Neutrophil (primary cell): ENCODE measurements at regions not wholly inside any gene's neighbourhood (a gene's known extent, or its start where the extent isn't known, plus 50 kb on each side); places are given as distances from the start of the nearest gene placed in this dataset.

ENCODE experiments used
- H3K27ac ChIP-seq: fragments of 200-600 bp; sonication (generic); 2 replicates; pipeline ENCODE4 v1.5.1; 2016; ENCODE audit warnings: mild to moderate bottlenecking, moderate library complexity
- H3K27me3 ChIP-seq: fragments of 200-600 bp; sonication (generic); 2 replicates; pipeline ENCODE4 v1.6.0; 2016; ENCODE audit warnings: mild to moderate bottlenecking
- H3K36me3 ChIP-seq: fragments of 200-600 bp; sonication (generic); 2 replicates; pipeline ENCODE4 v1.5.1; 2017
- H3K4me1 ChIP-seq, 2 experiments: fragments of 200-600 bp in 1 of 2; sonication (generic) in 1 of 2; 1 replicate in 1 of 2; 2 replicates in 1 of 2; pipeline versions ENCODE4 v1.5.1 to v1.6.1; 2013 to 2016; ENCODE audit warnings: low read depth in 1 of 2, low read length in 1 of 2, mild to moderate bottlenecking in 1 of 2, moderate library complexity in 1 of 2; ENCODE audit not compliant: control insufficient read depth in 1 of 2, insufficient read depth in 1 of 2
- H3K4me3 ChIP-seq, 2 experiments: fragments of 200-600 bp in 1 of 2; sonication (generic) in 1 of 2; 1 replicate in 1 of 2; 2 replicates in 1 of 2; pipeline ENCODE4 v1.5.1; 2013 to 2016; ENCODE audit warnings: low read depth in 1 of 2, low read length in 1 of 2, mild to moderate bottlenecking in 1 of 2, moderate library complexity in 1 of 2
- H3K9me3 ChIP-seq: fragments of 200-600 bp; sonication (generic); 2 replicates; pipeline ENCODE4 v1.5.1; 2016
- TF ChIP-seq, protein P1 (sequence below): fragments of 200-600 bp; sonication (generic); IDR thresholded peaks from 2 replicates; pipeline ENCODE4 v1.5.1; 2016; ENCODE audit warnings: antibody characterized with exemption

DNA sequence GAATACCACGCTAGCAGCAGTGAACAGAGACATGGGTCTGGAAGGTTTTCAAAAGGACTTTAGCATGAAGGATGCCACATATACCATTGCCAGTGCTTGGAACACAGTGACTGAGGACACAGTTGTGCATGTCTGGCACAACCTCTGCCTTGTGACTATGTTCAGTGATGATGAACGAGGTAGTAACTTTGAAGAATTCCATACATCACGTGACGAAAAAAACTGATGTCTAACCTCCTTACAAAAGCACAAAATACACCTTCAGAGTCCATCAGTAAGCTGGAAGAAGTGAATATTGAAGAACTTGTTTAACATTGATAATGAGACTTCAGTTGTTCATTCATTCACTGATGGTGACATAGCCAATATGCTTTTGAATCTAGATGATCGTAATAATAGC, 594.8 kb upstream of the GRM7 start:
- Histone ChIP-seq H3K9me3 (no peaks in the 10 kb centered on the region), H3K4me3 (no peak overlapping the region), H3K4me1 (no peaks in the 10 kb centered on the region), H3K36me3 (no peaks in the 10 kb centered on the region), H3K27ac (no peak overlapping the region), H3K27me3 (no peaks in the 10 kb centered on the region)
- TF ChIP-seq, protein P1, sequence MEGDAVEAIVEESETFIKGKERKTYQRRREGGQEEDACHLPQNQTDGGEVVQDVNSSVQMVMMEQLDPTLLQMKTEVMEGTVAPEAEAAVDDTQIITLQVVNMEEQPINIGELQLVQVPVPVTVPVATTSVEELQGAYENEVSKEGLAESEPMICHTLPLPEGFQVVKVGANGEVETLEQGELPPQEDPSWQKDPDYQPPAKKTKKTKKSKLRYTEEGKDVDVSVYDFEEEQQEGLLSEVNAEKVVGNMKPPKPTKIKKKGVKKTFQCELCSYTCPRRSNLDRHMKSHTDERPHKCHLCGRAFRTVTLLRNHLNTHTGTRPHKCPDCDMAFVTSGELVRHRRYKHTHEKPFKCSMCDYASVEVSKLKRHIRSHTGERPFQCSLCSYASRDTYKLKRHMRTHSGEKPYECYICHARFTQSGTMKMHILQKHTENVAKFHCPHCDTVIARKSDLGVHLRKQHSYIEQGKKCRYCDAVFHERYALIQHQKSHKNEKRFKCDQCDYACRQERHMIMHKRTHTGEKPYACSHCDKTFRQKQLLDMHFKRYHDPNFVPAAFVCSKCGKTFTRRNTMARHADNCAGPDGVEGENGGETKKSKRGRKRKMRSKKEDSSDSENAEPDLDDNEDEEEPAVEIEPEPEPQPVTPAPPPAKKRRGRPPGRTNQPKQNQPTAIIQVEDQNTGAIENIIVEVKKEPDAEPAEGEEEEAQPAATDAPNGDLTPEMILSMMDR, result no peak

DNA sequence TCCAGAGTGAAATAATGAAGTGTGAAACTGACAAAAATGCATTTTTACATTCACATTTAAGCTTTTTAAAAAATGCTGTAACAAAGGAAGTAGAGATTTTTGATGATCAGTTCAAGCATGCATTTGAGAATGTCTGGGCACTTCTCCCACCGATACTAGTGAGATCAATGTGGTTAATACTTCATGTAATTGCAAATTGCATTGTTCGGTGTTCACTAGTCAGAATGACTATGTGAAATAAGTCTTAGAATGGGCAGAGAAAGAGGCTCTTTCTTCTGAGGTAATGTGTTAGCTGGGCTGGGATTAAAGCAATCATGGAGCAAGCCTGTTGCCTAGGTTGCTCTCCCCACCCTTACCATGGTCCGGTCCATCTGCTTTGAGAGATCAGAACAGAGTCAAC, 587.0 kb upstream of the GRM7 start:
- TF ChIP-seq, protein P1, result no peak
- no peak overlapping the region for H3K4me3 ChIP-seq
- no peaks in the 10 kb centered on the region for H3K27me3 ChIP-seq
- H3K9me3 ChIP-seq, result no peaks in the 10 kb centered on the region
- H3K36me3 ChIP-seq, result no peaks in the 10 kb centered on the region
- no peak overlapping the region for H3K27ac ChIP-seq
- H3K4me1 ChIP-seq, result no peaks in the 10 kb centered on the region

DNA sequence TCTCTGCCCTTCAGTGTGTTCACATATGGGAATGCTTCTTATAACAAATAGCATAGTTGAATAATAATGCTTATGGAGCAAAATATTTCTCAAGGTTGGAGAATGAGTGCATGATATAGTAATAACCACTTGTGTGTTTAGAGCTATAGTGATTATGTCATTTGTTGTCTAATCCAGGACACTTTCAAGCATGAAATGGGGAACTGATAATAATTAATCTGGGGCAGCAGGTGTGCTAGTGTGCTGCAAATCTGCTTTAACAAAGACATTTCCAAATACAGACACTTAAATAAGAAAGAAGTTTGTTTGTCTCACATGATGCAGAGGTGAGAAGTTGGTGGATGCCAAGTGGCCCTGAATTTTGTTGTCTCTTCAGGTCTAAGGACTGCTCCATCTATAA, 579.3 kb upstream of the GRM7 start:
- H3K27ac ChIP-seq, result no peak overlapping the region
- H3K4me3 ChIP-seq, result no peak overlapping the region
- H3K9me3 ChIP-seq, result no peaks in the 10 kb centered on the region
- no peaks in the 10 kb centered on the region for H3K4me1 ChIP-seq
- H3K27me3 ChIP-seq, result no peaks in the 10 kb centered on the region
- TF ChIP-seq, protein P1, result no peak
- no peaks in the 10 kb centered on the region for H3K36me3 ChIP-seq

DNA sequence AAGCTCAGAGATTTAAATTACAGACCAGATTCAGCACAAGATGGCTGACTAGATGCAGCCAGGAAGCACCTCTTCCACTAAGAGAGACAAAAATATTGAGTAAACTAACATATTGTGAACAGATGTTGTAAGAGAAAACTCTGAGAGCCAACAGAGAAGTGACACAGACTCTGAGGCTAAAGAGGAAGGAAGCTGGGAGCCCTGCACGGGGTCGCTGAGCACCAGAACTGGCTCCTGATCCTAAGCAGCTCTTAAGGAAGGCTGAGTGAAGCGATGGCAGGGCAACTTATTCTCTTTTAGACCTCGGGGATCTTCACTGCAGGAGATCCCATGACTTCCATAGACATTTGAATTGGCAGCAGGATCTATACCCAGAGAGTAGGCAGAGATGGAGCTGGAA, 578.0 kb upstream of the GRM7 start:
- Histone ChIP-seq H3K9me3 (no peaks in the 10 kb centered on the region), H3K4me1 (no peaks in the 10 kb centered on the region), H3K36me3 (no peaks in the 10 kb centered on the region), H3K27ac (no peak overlapping the region), H3K4me3 (no peak overlapping the region), H3K27me3 (no peaks in the 10 kb centered on the region)
- TF ChIP-seq, protein P1, result no peak

DNA sequence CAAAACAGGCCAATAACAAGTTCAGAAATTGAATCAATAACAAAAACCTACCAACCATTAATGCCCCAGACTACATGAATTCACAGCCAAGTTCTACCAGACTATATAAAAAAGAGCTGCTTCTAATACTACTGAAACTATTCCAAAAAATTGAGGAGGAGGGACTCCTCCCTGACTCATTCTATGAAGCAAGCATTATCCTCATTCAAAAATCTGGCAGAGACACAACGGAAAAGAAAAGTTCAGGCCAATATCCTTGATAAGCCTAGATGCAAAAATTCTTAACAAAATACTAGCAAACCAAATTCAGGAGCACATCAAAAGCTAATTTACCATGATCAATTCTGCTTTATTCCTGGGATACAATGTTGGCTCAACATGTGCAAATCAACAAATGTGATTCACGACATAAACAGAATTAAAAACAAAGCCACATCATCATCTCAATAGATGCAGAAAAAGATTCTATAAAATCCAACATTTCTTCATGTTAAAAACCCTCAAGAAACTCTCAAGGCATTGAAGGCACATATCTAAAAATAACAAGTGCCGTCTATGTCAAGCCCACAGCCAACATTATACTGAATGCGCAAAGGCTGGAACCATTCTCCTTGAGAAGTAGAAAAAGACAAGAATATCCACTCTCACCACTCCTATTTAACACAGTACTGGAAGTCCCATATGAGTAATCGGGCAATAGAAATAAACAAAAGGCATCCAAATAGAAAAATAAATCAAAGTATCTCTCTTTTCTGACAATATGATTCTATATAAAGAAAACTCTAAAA, 573.6 kb upstream of the GRM7 start:
- H3K4me3 ChIP-seq, result no peak overlapping the region
- H3K27ac ChIP-seq, result no peak overlapping the region
- no peaks in the 10 kb centered on the region for H3K4me1 ChIP-seq
- no peaks in the 10 kb centered on the region for H3K36me3 ChIP-seq
- TF ChIP-seq, protein P1, result no peak
- no peaks in the 10 kb centered on the region for H3K27me3 ChIP-seq
- no peaks in the 10 kb centered on the region for H3K9me3 ChIP-seq
